Thyroid gland (tissue), 4 donors: ENCODE measurements at regions not wholly inside any gene's neighbourhood (a gene's known extent, or its start where the extent isn't known, plus 50 kb on each side); places are given as distances from the start of the nearest gene placed in this dataset.

Experiments
- POLR2A ChIP-seq, 2 donors: fragments of 450-650 bp; IDR thresholded peaks; one replicate each; pipeline ENCODE4 v1.6.1; 2017; ENCODE audit warnings: antibody characterized with exemption in 2 of 2, mild to moderate bottlenecking in 2 of 2, moderate library complexity in 1 of 2
- TF ChIP-seq, protein P1 (sequence below), 6 experiments: fragments of 200-600 bp in 3 of 6; fragments of 450-650 bp in 3 of 6; sonication (generic) in 3 of 6; IDR thresholded peaks; one replicate each; pipeline ENCODE4 v1.5.1; 2016 to 2019; ENCODE audit warnings: antibody characterized with exemption in 6 of 6, mild to moderate bottlenecking in 2 of 6, inconsistent platforms in 1 of 6, moderate library complexity in 1 of 6

DNA sequence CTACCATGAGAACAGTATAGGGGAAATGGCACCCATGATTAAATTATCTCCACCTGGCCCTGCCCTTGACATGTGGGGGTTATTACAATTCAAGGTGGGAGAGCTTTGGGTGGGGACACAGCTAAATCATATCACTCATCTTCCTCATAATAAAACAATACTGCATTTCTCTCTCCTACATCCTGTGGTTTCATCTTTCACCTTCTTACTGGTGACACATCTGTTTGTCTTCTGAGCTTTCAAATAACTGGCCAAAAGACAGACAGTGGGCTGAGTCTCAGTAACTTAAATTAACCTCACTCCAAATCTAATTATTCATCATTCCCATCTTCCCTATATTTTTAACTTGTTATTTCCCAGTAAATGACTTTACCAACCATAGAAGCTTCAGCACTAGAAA is 729.7 kb upstream of the USP15 start:
- TF ChIP-seq, protein P1, sequence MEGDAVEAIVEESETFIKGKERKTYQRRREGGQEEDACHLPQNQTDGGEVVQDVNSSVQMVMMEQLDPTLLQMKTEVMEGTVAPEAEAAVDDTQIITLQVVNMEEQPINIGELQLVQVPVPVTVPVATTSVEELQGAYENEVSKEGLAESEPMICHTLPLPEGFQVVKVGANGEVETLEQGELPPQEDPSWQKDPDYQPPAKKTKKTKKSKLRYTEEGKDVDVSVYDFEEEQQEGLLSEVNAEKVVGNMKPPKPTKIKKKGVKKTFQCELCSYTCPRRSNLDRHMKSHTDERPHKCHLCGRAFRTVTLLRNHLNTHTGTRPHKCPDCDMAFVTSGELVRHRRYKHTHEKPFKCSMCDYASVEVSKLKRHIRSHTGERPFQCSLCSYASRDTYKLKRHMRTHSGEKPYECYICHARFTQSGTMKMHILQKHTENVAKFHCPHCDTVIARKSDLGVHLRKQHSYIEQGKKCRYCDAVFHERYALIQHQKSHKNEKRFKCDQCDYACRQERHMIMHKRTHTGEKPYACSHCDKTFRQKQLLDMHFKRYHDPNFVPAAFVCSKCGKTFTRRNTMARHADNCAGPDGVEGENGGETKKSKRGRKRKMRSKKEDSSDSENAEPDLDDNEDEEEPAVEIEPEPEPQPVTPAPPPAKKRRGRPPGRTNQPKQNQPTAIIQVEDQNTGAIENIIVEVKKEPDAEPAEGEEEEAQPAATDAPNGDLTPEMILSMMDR (IDR thresholded peaks at IDR 0.05): no peak
- no peak for TF ChIP-seq POLR2A (IDR thresholded peaks at IDR 0.05)
